Chondrocyte (in vitro differentiated cells): ENCODE measurements at regions not wholly inside any gene's neighbourhood (a gene's known extent, or its start where the extent isn't known, plus 50 kb on each side); places are given as distances from the start of the nearest gene placed in this dataset.

ENCODE experiments used
- DNase-seq: peaks from one replicate; pipeline ENCODE4 v3.0.0; 2021; ENCODE audit warnings: mixed read lengths, low spot score
- H3K27ac Mint-ChIP-seq: one replicate; pipeline ENCODE4 v1.8.0; 2021; ENCODE audit warnings: mild to moderate bottlenecking, moderate library complexity, mixed read lengths; ENCODE audit not compliant: unreplicated experiment
- H3K27me3 Mint-ChIP-seq: 2 replicates; pipeline ENCODE4 v1.8.0; 2021; ENCODE audit warnings: low read depth, mixed read lengths
- H3K36me3 Mint-ChIP-seq: 2 replicates; pipeline ENCODE4 v1.8.0; 2021; ENCODE audit warnings: low read depth, mixed read lengths
- H3K4me1 Mint-ChIP-seq: 2 replicates; pipeline ENCODE4 v1.8.0; 2021; ENCODE audit warnings: low read depth, mild to moderate bottlenecking, mixed read lengths
- H3K4me3 Mint-ChIP-seq: one replicate; pipeline ENCODE4 v1.8.0; 2021; ENCODE audit warnings: mild to moderate bottlenecking, moderate library complexity, mixed read lengths; ENCODE audit not compliant: unreplicated experiment
- H3K9me3 Mint-ChIP-seq: 2 replicates; pipeline ENCODE4 v1.8.0; 2021; ENCODE audit warnings: low read depth, mixed read lengths
- CTCF ChIP-seq: fragments of 200-600 bp; sonication (generic); IDR thresholded peaks from 2 replicates; pipeline ENCODE4 v1.5.0; 2021; ENCODE audit warnings: antibody characterized with exemption, mild to moderate bottlenecking, moderate library complexity

GRCh38 chr3:127452321-127452821 lies 138.2 kb downstream of the TPRA1 start:
- no peak overlapping the region for H3K4me3 Mint-ChIP-seq
- H3K9me3 Mint-ChIP-seq, result peaks cover 3% of the 10 kb centered on the region
- no peak for TF ChIP-seq CTCF
- peaks cover 52% of the 10 kb centered on the region for H3K27me3 Mint-ChIP-seq
- H3K27ac Mint-ChIP-seq, result no peak overlapping the region
- peak; percentile 59 for DNase-seq
- H3K4me1 Mint-ChIP-seq, result peaks cover 19% of the 10 kb centered on the region
- no peaks in the 10 kb centered on the region for H3K36me3 Mint-ChIP-seq

GRCh38 chr3:127451321-127451720 lies 139.2 kb downstream of the TPRA1 start:
- no peak for TF ChIP-seq CTCF
- Mint-ChIP-seq H3K4me1 (peaks cover 9% of the 10 kb centered on the region), H3K9me3 (peaks cover 5% of the 10 kb centered on the region)

GRCh38 chr3:127450331-127450730 lies 140.2 kb downstream of the TPRA1 start:
- Mint-ChIP-seq H3K4me3 (no peak overlapping the region), H3K36me3 (no peaks in the 10 kb centered on the region), H3K27me3 (peaks cover 60% of the 10 kb centered on the region), H3K27ac (no peak overlapping the region), H3K9me3 (peaks cover 5% of the 10 kb centered on the region), H3K4me1 (peaks cover 2% of the 10 kb centered on the region)
- DNase-seq, result peak; percentile 57
- TF ChIP-seq CTCF, result no peak

More at GRCh38 chr3:127451321-127451720, 139.2 kb downstream of the TPRA1 start:
- H3K27ac Mint-ChIP-seq, result no peak overlapping the region
- H3K27me3 Mint-ChIP-seq, result peaks cover 53% of the 10 kb centered on the region
- DNase-seq, result peak; percentile 32
- H3K4me3 Mint-ChIP-seq, result no peak overlapping the region
- no peaks in the 10 kb centered on the region for H3K36me3 Mint-ChIP-seq

GRCh38 chr3:127449486-127450212 lies 140.9 kb downstream of the TPRA1 start:
- H3K9me3 Mint-ChIP-seq, result peaks cover 5% of the 10 kb centered on the region
- no peak overlapping the region for H3K27ac Mint-ChIP-seq
- no peak for TF ChIP-seq CTCF
- peak; percentile 22 for DNase-seq
- no peaks in the 10 kb centered on the region for H3K36me3 Mint-ChIP-seq
- peaks cover 59% of the 10 kb centered on the region for H3K27me3 Mint-ChIP-seq
- H3K4me3 Mint-ChIP-seq, result no peak overlapping the region
- no peaks in the 10 kb centered on the region for H3K4me1 Mint-ChIP-seq

- Mint-ChIP-seq H3K36me3 (no peaks in the 10 kb centered on the region), H3K27ac (no peak overlapping the region), H3K9me3 (peaks cover 5% of the 10 kb centered on the region), H3K27me3 (peaks cover 53% of the 10 kb centered on the region), H3K4me3 (no peak overlapping the region), H3K4me1 (no peaks in the 10 kb centered on the region)
- peak; percentile 40 for DNase-seq
- TF ChIP-seq CTCF, result no peak
Observed at GRCh38 chr3:127448671-127449070, 141.9 kb downstream of the TPRA1 start.
